ENCODE measurements at regions not wholly inside any gene's neighbourhood (a gene's known extent, or its start where the extent isn't known, plus 50 kb on each side); places are given as distances from the start of the nearest gene placed in this dataset.

GRCh38 chr3:71974786-71975185, 189.8 kb upstream of the PROK2 start:
- Histone ChIP-seq H3K36me3 (ENCODE audit: control insufficient read depth, insufficient read depth, low read length) (no peaks in the 10 kb centered on the region), H3K4me3 (ENCODE audit: low read length) (no peak overlapping the region), H3K27me3 (ENCODE audit: control insufficient read depth, insufficient read depth, low read length) (no peaks in the 10 kb centered on the region), H3K9me3 (ENCODE audit: control insufficient read depth, insufficient read depth, low read length) (no peaks in the 10 kb centered on the region), H3K27ac (ENCODE audit: low read length) (no peak overlapping the region), H3K4me1 (ENCODE audit: control insufficient read depth, insufficient read depth, low read length) (no peaks in the 10 kb centered on the region)
- no peak for DNase-seq
- ATAC-seq: no peak
- Mint-ChIP-seq H3K27me3 (ENCODE audit: low read depth in 2 of 2) (peaks cover 0 to 8% of the 10 kb centered on the region in 2 donors), H3K27ac (no peak overlapping the region), H3K9me3 (no peaks in the 10 kb centered on the region), H3K4me3 (no peak overlapping the region), H3K4me1 (no peaks in the 10 kb centered on the region), H3K36me3 (no peaks in the 10 kb centered on the region)
- intact Hi-C loops (cut with micrococcal nuclease): no loop called here
- TF ChIP-seq CTCF (IDR thresholded peaks at IDR 0.05): no peak
- 85% methylated on average over 2 of the region's 3 CpGs for WGBS (ENCODE audit: insufficient coverage)

- DNase-seq: no peak
- Mint-ChIP-seq H3K4me3 (no peak overlapping the region), H3K27me3 (ENCODE audit: low read depth in 2 of 2) (peaks cover 0 to 8% of the 10 kb centered on the region in 2 donors), H3K36me3 (no peaks in the 10 kb centered on the region), H3K4me1 (no peaks in the 10 kb centered on the region), H3K27ac (no peak overlapping the region), H3K9me3 (no peaks in the 10 kb centered on the region)
- H3K4me3 ChIP-seq (ENCODE audit: low read length): no peak overlapping the region
- no peaks in the 10 kb centered on the region for H3K36me3 ChIP-seq (ENCODE audit: control insufficient read depth, insufficient read depth, low read length)
- 73% methylated on average over 7 of the region's 7 CpGs for WGBS (ENCODE audit: insufficient coverage)
- no peaks in the 10 kb centered on the region for H3K4me1 ChIP-seq (ENCODE audit: control insufficient read depth, insufficient read depth, low read length)
- no peak for ATAC-seq
- H3K9me3 ChIP-seq (ENCODE audit: control insufficient read depth, insufficient read depth, low read length): no peaks in the 10 kb centered on the region
- H3K27me3 ChIP-seq (ENCODE audit: control insufficient read depth, insufficient read depth, low read length): no peaks in the 10 kb centered on the region
- TF ChIP-seq CTCF (IDR thresholded peaks at IDR 0.05): no peak
- intact Hi-C loops (cut with micrococcal nuclease): no loop called here
- H3K27ac ChIP-seq (ENCODE audit: low read length): no peak overlapping the region
These were observed 188.5 kb upstream of the PROK2 start for GRCh38 chr3:71973274-71974030.

- Mint-ChIP-seq H3K27me3 (ENCODE audit: low read depth in 2 of 2) (peaks cover 1 to 8% of the 10 kb centered on the region in 2 donors), H3K36me3 (no peaks in the 10 kb centered on the region), H3K4me1 (no peaks in the 10 kb centered on the region), H3K9me3 (no peaks in the 10 kb centered on the region), H3K27ac (no peak overlapping the region), H3K4me3 (no peak overlapping the region)
- WGBS (ENCODE audit: insufficient coverage): 87% methylated on average over 5 of the region's 5 CpGs
- DNase-seq (no peak), ATAC-seq (no peak)
- intact Hi-C loops (cut with micrococcal nuclease): no loop called here
- H3K4me1 ChIP-seq (ENCODE audit: control insufficient read depth, insufficient read depth, low read length): no peaks in the 10 kb centered on the region
- H3K9me3 ChIP-seq (ENCODE audit: control insufficient read depth, insufficient read depth, low read length): no peaks in the 10 kb centered on the region
- no peak for TF ChIP-seq CTCF (IDR thresholded peaks at IDR 0.05)
- H3K4me3 ChIP-seq (ENCODE audit: low read length): no peak overlapping the region
- H3K36me3 ChIP-seq (ENCODE audit: control insufficient read depth, insufficient read depth, low read length): no peaks in the 10 kb centered on the region
- no peak overlapping the region for H3K27ac ChIP-seq (ENCODE audit: low read length)
- H3K27me3 ChIP-seq (ENCODE audit: control insufficient read depth, insufficient read depth, low read length): no peaks in the 10 kb centered on the region
These were observed 187.1 kb upstream of the PROK2 start for GRCh38 chr3:71972031-71972430.

- Histone ChIP-seq H3K27me3 (ENCODE audit: control insufficient read depth, insufficient read depth, low read length) (no peaks in the 10 kb centered on the region), H3K27ac (ENCODE audit: low read length) (no peak overlapping the region), H3K4me3 (ENCODE audit: low read length) (no peak overlapping the region), H3K9me3 (ENCODE audit: control insufficient read depth, insufficient read depth, low read length) (no peaks in the 10 kb centered on the region), H3K4me1 (ENCODE audit: control insufficient read depth, insufficient read depth, low read length) (no peaks in the 10 kb centered on the region), H3K36me3 (ENCODE audit: control insufficient read depth, insufficient read depth, low read length) (no peaks in the 10 kb centered on the region)
- no peak overlapping the region for H3K27ac Mint-ChIP-seq
- no peak for DNase-seq
- ATAC-seq: no peak
- intact Hi-C loops (cut with micrococcal nuclease): no loop called here
- no peaks in the 10 kb centered on the region for H3K4me1 Mint-ChIP-seq
- WGBS (ENCODE audit: insufficient coverage): 88% methylated on average over 4 of the region's 4 CpGs
- no peak overlapping the region for H3K4me3 Mint-ChIP-seq
- no peaks in the 10 kb centered on the region for H3K9me3 Mint-ChIP-seq
- peaks cover 18 to 22% of the 10 kb centered on the region in 2 donors for H3K27me3 Mint-ChIP-seq (ENCODE audit: low read depth in 2 of 2)
- H3K36me3 Mint-ChIP-seq: no peaks in the 10 kb centered on the region
- no peak for TF ChIP-seq CTCF (IDR thresholded peaks at IDR 0.05)
These were observed 183.6 kb upstream of the PROK2 start for GRCh38 chr3:71968544-71968943.
